HEK293T (cell line): ENCODE measurements at regions not wholly inside any gene's neighbourhood (a gene's known extent, or its start where the extent isn't known, plus 50 kb on each side); places are given as distances from the start of the nearest gene placed in this dataset.

Experiments used
- ARNT ChIP-seq: fragments of 450-650 bp; IDR thresholded peaks from 2 replicates; pipeline ENCODE4 v1.6.1; 2017; ENCODE audit warnings: mild to moderate bottlenecking
- BHLHE40 ChIP-seq: fragments of 450-650 bp; IDR thresholded peaks from 2 replicates; pipeline ENCODE4 v1.6.1; 2016; ENCODE audit warnings: mild to moderate bottlenecking, moderate library complexity, borderline replicate concordance
- ELF4 ChIP-seq: fragments of 450-650 bp; IDR thresholded peaks from 2 replicates; pipeline ENCODE4 v1.6.1; 2017; ENCODE audit warnings: antibody characterized with exemption
- FOXA1 ChIP-seq: fragments of 450-650 bp; IDR thresholded peaks from 2 replicates; pipeline ENCODE4 v1.6.1; 2016; ENCODE audit warnings: mild to moderate bottlenecking
- FOXK2 ChIP-seq: fragments of 450-650 bp; IDR thresholded peaks from 2 replicates; pipeline ENCODE4 v1.6.1; 2016; ENCODE audit warnings: mild to moderate bottlenecking
- FOXM1 ChIP-seq: fragments of 450-650 bp; IDR thresholded peaks from 2 replicates; pipeline ENCODE4 v1.6.1; 2017; ENCODE audit warnings: mild to moderate bottlenecking, borderline replicate concordance
- HDGF ChIP-seq: fragments of 450-650 bp; IDR thresholded peaks from 2 replicates; pipeline ENCODE4 v1.6.1; 2017; ENCODE audit warnings: antibody characterized with exemption, borderline replicate concordance
- L3MBTL2 ChIP-seq: fragments of 450-650 bp; conservative IDR thresholded peaks from 2 replicates; pipeline ENCODE4 v1.6.1; 2016; ENCODE audit warnings: mild to moderate bottlenecking
- SP1 ChIP-seq: fragments of 450-650 bp; IDR thresholded peaks from 2 replicates; pipeline ENCODE4 v1.6.1; 2017
- TARDBP ChIP-seq: fragments of 450-650 bp; IDR thresholded peaks from 2 replicates; pipeline ENCODE4 v1.6.1; 2016
- ZNF384 ChIP-seq: fragments of 450-650 bp; IDR thresholded peaks from 2 replicates; pipeline ENCODE4 v1.6.1; 2016

DNA sequence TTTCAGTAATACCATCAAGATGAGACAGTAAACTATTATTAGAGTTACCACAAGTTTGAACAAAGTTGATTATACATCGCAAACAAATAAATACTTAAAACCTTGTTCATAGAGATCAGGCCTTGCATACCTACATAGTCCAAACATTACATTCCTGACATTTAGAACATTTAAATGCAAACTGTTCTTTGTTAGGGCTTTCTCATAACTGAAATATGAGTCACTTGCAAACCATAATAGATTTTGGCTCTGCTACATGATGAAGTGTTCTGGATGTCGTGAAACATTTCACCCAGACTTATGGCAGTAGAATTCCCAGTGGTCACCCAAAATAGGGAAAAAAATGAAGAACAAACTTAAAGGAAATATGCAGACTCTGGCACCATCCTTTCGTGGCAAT is 75.0 kb downstream of the FAT4 start:
- TF ChIP-seq SP1: no peak
- TF ChIP-seq FOXA1: no peak
- no peak for TF ChIP-seq TARDBP
- TF ChIP-seq ZNF384: no peak
- TF ChIP-seq ELF4: no peak
- TF ChIP-seq ARNT: no peak
- no peak for TF ChIP-seq BHLHE40
- TF ChIP-seq FOXM1: no peak
- TF ChIP-seq HDGF: no peak
- no peak for TF ChIP-seq L3MBTL2
- TF ChIP-seq FOXK2: no peak
